ENCODE measurements at regions not wholly inside any gene's neighbourhood (a gene's known extent, or its start where the extent isn't known, plus 50 kb on each side); places are given as distances from the start of the nearest gene placed in this dataset.

DNA sequence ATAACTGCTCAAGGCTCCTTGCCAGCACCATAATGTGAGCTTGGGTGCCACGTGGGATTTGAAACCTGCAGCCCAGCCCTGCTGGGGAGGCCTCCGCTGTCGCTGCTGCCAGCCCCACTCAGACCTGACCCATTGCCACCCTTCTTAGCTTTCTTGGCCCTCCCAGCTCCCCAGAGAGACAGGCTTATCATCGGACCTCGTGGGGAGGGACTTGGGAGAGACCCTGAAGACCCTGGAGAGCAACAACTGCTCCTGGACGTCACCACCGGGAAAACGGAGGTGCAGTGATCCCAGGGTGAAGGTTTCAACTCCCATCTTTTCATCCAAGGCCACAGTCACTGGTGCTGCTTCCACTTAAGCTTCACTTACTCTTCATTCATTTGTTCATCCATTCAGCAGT lies 596.1 kb downstream of the PTPRU start (continued):
- no peak for TF ChIP-seq CTCF (IDR thresholded peaks at IDR 0.05; ENCODE audit: low read depth, low read length, missing input control)

DNA sequence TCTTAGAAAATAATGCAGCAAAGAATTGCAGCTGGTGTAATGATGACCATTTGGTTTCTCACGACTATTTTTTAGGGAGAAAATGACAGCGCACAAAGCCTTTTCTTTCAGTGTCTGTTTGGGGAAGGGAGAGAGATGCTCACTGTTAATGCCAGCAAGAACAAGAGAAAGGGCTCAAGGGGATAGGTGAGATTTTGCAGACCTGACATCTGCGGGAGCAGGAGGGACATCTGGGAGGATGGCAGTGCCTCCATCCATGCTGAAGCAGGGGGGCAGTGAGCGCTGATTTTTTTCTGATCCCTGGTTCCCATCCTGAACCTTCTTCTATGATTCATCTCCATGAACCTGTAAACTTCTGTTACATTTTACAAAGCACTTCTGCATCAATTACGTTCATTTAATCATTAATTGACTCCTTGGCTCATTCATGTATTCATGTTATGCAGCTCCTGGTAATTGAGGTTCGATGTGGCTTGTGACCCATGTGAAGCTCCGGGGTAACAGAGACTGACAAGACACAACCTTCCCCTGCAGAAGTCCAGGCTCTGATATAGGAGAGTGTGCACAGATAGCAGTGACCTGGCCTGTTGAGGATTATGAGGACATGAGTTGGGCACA lies 595.3 kb downstream of the PTPRU start:
- Histone ChIP-seq H3K4me1 (ENCODE audit: control insufficient read depth in 4 of 4, insufficient read depth in 4 of 4, low read length in 3 of 4) (no peaks in the 10 kb centered on the region), H3K36me3 (ENCODE audit: control insufficient read depth in 4 of 4, insufficient read depth in 3 of 4, low read depth in 1 of 4, low read length in 3 of 4) (peaks cover 0 to 2% (median 0%) of the 10 kb centered on the region in 4 donors), H3K27me3 (ENCODE audit: control insufficient read depth in 4 of 4, insufficient read depth in 4 of 4, low read length in 3 of 4) (no peaks in the 10 kb centered on the region), H3K4me3 (ENCODE audit: low read depth in 1 of 3, low read length in 3 of 3) (no peak overlapping the region), H3K9me3 (ENCODE audit: control insufficient read depth in 4 of 4, low read length in 3 of 4) (no peaks in the 10 kb centered on the region), H3K27ac (ENCODE audit: low read depth in 1 of 2, low read length in 2 of 2) (no peak overlapping the region), H3K9ac (ENCODE audit: low read depth in 1 of 2, low read length in 2 of 2) (no peak overlapping the region)
- no peak for TF ChIP-seq RAD21 (IDR thresholded peaks at IDR 0.05)
- no peak for TF ChIP-seq GABPA (IDR thresholded peaks at IDR 0.05 in 1 of 2, conservative IDR thresholded peaks at IDR 0.05 in 1 of 2)
- DNase-seq (ENCODE audit: low spot score): peak; percentile 23
- WGBS: 58% methylated on average over 7 of the region's 7 CpGs

DNA sequence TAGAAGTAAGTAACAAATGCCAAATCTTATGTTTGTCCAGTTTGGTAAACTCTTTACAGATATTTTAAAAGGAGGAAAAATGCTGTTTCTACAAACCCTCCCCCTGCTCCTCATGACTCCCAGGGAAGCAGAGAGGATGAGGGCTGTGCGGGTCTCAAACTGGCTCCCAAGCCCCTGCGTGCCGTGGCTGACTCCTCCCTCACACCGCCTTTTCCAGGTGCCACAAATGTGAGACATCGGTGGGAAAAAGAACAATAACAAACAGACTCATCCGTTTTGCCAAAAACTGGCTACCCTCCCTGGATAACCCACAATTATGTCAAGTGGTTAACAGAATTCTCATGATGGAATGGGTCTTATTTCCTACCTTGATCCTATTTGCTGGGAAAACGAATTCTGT lies 594.6 kb downstream of the PTPRU start:
- no peak overlapping the region for H3K9ac ChIP-seq (ENCODE audit: low read depth in 1 of 2, low read length in 2 of 2)
- no peak for DNase-seq (ENCODE audit: low spot score)
- H3K27me3 ChIP-seq (ENCODE audit: control insufficient read depth in 4 of 4, insufficient read depth in 4 of 4, low read length in 3 of 4): no peaks in the 10 kb centered on the region
- H3K9me3 ChIP-seq (ENCODE audit: control insufficient read depth in 4 of 4, low read length in 3 of 4): no peaks in the 10 kb centered on the region
- no peaks in the 10 kb centered on the region for H3K36me3 ChIP-seq (ENCODE audit: control insufficient read depth in 4 of 4, insufficient read depth in 3 of 4, low read depth in 1 of 4, low read length in 3 of 4)
- no peak overlapping the region for H3K27ac ChIP-seq (ENCODE audit: low read depth in 1 of 2, low read length in 2 of 2)
- H3K4me3 ChIP-seq (ENCODE audit: low read depth in 1 of 3, low read length in 3 of 3): no peak overlapping the region
- 67% methylated on average over 7 of the region's 7 CpGs for WGBS
- TF ChIP-seq JUND (IDR thresholded peaks at IDR 0.05) (no peak), ZBTB33 (IDR thresholded peaks at IDR 0.05) (no peak), RXRA (IDR thresholded peaks at IDR 0.05) (no peak), MAX (IDR thresholded peaks at IDR 0.05) (no peak), FOXA2 (IDR thresholded peaks at IDR 0.05) (no peak), SP1 (IDR thresholded peaks at IDR 0.05) (no peak), GABPA (IDR thresholded peaks at IDR 0.05 in 1 of 2, conservative IDR thresholded peaks at IDR 0.05 in 1 of 2) (no peak), RAD21 (IDR thresholded peaks at IDR 0.05) (no peak), HNF4G (IDR thresholded peaks at IDR 0.05) (no peak), FOXA1 (IDR thresholded peaks at IDR 0.05) (no peak), HNF4A (conservative IDR thresholded peaks at IDR 0.05) (no peak), YY1 (IDR thresholded peaks at IDR 0.05) (no peak), TAF1 (conservative IDR thresholded peaks at IDR 0.05) (no peak), EGR1 (IDR thresholded peaks at IDR 0.05; ENCODE audit: low read depth in 2 of 2) (no peak), NR2F2 (IDR thresholded peaks at IDR 0.05) (no peak), CTCF (IDR thresholded peaks at IDR 0.05; ENCODE audit: low read depth, low read length, missing input control) (no peak)
- TF ChIP-seq, protein P1, sequence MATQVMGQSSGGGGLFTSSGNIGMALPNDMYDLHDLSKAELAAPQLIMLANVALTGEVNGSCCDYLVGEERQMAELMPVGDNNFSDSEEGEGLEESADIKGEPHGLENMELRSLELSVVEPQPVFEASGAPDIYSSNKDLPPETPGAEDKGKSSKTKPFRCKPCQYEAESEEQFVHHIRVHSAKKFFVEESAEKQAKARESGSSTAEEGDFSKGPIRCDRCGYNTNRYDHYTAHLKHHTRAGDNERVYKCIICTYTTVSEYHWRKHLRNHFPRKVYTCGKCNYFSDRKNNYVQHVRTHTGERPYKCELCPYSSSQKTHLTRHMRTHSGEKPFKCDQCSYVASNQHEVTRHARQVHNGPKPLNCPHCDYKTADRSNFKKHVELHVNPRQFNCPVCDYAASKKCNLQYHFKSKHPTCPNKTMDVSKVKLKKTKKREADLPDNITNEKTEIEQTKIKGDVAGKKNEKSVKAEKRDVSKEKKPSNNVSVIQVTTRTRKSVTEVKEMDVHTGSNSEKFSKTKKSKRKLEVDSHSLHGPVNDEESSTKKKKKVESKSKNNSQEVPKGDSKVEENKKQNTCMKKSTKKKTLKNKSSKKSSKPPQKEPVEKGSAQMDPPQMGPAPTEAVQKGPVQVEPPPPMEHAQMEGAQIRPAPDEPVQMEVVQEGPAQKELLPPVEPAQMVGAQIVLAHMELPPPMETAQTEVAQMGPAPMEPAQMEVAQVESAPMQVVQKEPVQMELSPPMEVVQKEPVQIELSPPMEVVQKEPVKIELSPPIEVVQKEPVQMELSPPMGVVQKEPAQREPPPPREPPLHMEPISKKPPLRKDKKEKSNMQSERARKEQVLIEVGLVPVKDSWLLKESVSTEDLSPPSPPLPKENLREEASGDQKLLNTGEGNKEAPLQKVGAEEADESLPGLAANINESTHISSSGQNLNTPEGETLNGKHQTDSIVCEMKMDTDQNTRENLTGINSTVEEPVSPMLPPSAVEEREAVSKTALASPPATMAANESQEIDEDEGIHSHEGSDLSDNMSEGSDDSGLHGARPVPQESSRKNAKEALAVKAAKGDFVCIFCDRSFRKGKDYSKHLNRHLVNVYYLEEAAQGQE (IDR thresholded peaks at IDR 0.05): no peak
- TF ChIP-seq, protein P2, sequence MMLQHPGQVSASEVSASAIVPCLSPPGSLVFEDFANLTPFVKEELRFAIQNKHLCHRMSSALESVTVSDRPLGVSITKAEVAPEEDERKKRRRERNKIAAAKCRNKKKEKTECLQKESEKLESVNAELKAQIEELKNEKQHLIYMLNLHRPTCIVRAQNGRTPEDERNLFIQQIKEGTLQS (IDR thresholded peaks at IDR 0.05): no peak
- no peaks in the 10 kb centered on the region for H3K4me1 ChIP-seq (ENCODE audit: control insufficient read depth in 4 of 4, insufficient read depth in 4 of 4, low read length in 3 of 4)
